HTR-8/SVneo (cell line): ENCODE measurements at regions not wholly inside any gene's neighbourhood (a gene's known extent, or its start where the extent isn't known, plus 50 kb on each side); places are given as distances from the start of the nearest gene placed in this dataset.
"Not testable (repeated sequence)": the region's sequence is repeated elsewhere in the genome, so short reads cannot be mapped to it uniquely, and the experiment has no call there.

ENCODE experiments used
- DNase-seq: peaks from one replicate; pipeline ENCODE4 v3.0.0; 2011; ENCODE audit warnings: low spot score, mixed read lengths; ENCODE audit not compliant: insufficient read length
- FAIRE-seq: peaks from 2 replicates; lab custom pipeline; 2011; peaks lifted over from hg19 to GRCh38; lab: Jason Lieb, UNC

GRCh38 chrX:1140236-1140681 lies 72.2 kb downstream of the CRLF2 start:
- no peak for FAIRE-seq
- DNase-seq: no peak

DNA sequence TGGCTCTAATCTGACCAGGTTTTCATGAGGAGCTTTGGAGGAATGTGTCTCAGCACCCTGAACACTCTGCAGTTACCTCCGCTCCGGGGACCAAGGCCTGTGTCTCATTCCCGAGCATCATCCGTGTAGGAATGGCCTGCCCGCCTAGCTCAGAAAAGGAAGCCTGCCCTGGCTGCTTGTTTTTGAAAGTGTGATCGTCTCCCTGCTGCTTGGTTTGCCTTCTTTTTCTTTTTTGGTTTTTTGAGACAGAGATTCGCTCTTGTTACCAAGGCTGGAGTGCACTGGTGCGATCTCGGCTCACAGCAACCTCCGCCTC lies 73.3 kb downstream of the CRLF2 start:
- DNase-seq (no peak), FAIRE-seq (no peak)

GRCh38 chrX:1138476-1139184 lies 73.8 kb downstream of the CRLF2 start:
- no peak for FAIRE-seq

DNA sequence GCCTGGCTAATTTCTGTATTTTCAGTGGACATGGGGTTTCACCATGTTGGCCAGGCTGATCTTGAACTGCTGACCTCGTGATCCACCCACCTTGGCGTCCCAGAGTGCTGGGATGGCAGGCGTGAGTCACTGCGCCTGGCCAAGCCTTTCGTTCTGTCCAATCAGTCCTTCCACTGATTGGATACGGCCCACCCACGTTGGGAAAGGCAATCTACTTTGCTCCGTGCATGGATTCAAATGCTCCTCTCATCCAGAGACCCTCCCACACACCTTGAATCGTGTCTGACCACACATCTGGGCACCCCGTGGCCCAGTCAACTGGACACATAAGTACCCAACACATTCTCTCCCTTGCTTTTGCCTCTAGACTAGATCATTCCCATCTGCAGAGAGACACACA lies 74.9 kb downstream of the CRLF2 start:
- DNase-seq (no peak), FAIRE-seq (no peak)

More at GRCh38 chrX:1138476-1139184, 73.8 kb downstream of the CRLF2 start:
- no peak for DNase-seq

DNA sequence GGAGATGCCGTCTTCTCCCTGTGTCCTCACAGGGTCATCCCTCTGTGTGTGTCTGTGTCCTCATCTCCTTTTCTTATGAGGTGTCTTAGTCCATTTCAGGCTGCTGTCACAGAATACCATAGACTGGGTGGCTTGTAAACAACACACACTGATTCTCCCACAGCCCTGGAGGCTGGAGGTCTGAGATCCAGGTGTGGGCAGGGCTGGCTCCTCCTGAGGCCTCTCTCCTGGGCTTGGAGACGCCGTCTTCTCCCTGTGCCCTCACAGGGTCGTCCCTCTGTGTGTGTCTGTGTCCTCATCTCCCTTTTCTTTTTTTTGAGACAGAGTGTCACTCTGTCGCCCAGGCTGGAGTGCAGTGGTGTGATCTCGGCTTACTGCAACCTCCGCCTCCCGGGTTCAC lies 75.9 kb downstream of the CRLF2 start:
- not testable (repeated sequence) for DNase-seq, FAIRE-seq

DNA sequence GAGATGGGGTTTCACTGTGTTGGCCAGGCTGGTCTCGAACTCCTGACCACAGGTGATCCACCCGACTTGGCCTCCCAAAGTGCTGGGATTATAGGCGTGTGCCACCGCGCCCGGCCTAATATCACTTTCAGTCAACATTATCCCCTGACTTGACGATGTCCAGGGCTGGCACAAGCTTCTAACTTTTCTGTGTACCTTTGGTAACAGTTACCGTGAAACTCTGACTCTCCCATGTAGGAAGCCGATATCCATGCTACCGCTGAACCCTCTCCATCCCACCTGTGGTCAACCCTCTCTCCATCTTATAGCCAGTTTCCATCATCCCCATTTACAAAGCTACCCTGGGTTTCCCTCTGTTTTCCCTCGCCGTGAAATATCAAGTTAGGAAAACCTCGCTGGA lies 77.5 kb downstream of the CRLF2 start:
- FAIRE-seq (no peak), DNase-seq (no peak)

DNA sequence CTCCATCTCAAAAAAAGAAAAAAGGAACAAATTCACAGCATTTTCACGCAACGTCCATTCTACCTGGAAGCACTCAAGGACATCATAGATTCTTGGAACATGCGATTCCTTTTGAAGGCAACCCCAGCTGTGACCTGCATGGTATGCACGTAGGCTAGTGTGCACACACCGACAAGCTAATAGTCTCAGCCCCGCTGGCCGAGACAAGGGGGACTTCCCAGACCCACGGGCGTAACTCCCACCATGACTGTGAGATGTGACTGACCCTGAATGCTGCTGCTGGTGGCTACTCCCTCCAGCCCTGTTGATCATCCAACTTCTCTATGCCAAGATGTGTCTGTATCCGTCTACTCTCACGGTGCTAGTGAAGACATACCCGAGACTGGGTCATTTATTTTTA lies 78.3 kb downstream of the CRLF2 start:
- FAIRE-seq: no peak

GRCh38 chrX:1126738-1127137 lies 85.7 kb downstream of the CRLF2 start:
- FAIRE-seq (no peak), DNase-seq (no peak)

More for the DNA sequence above, 78.3 kb downstream of the CRLF2 start:
- no peak for DNase-seq

DNA sequence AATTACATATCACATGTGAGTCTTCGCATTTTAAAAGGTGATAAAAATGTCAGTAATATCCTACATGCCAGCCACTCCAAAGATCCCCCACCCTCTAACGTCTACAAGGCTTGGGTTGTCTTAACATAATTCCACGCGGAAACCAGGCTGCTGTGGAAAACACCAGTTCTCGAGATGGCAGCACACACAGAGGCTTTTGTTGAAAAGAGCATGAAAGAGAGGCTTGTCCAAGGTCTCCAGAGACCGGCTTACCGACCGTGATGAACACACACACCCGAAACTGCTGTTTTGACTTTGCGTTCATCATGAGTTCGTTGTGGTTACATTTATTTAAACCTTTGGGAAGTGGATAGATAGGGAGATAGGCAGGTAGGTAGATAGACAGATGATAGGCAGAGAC lies 87.9 kb downstream of the CRLF2 start:
- FAIRE-seq (no peak), DNase-seq (no peak)

DNA sequence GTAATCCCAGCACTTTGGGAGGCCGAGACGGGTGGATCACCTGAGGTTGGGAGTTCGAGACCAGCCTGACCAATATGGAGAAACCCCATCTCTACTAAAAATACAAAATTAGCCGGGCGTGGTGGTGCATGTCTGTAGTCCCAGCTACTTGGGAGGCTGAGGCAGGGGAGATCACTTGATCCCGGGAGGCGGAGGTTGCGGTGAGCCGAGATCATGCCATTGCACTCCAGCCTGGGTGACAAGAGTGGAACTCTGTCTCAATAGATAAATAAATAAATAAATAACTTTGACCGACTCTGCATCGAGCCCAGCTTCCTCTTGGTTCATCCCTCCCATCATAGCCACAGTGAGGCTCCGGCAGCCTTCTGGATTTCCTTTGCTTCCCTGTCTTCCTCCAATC lies 89.6 kb downstream of the CRLF2 start:
- not testable (repeated sequence) for DNase-seq, FAIRE-seq

DNA sequence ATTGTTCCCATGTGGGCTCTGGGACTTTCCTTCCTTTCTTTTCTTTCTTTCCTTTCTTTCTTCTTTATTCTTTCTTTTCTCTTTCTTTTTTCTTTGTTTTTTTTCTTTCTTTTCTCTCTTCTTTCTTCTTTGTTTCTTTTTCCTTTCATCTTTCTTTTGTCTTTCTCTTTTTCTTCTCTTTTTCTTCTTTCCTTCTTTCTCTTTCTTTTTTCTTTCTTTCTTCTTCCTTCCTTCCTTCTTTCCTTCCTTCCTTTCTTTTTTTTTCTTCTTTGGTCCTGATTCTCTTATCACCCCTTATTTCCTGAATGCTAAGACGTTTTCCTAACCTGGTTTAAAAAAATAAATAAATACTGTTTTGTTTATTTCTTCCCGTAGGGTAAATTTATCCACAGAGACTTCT lies 93.2 kb downstream of the CRLF2 start:
- no peak for DNase-seq
- FAIRE-seq: no peak

GRCh38 chrX:1118572-1119199 lies 93.8 kb downstream of the CRLF2 start:
- FAIRE-seq (no peak), DNase-seq (no peak)

- not testable (repeated sequence) for FAIRE-seq, DNase-seq
Observed at GRCh38 chrX:1115411-1115810, 97.0 kb downstream of the CRLF2 start.

DNA sequence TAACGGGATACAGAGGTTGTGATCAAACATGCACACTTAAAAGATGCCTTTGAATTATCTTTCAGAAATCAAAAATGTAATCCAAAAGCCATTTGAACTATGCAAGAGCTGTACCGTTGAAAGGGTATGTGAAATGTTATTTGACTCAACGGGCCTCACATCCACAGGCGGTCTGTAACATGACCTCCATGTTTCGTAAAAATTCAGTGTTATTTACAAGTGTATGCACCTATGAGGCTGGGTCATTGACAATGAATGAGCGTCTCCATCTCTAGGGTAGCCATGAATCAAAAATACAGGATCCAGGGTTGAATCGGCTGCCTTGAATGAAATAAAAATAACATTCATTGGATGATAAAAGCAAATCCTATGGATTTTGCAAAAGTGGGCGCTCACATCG lies 100.1 kb downstream of the CRLF2 start:
- no peak for DNase-seq
- FAIRE-seq: no peak

DNA sequence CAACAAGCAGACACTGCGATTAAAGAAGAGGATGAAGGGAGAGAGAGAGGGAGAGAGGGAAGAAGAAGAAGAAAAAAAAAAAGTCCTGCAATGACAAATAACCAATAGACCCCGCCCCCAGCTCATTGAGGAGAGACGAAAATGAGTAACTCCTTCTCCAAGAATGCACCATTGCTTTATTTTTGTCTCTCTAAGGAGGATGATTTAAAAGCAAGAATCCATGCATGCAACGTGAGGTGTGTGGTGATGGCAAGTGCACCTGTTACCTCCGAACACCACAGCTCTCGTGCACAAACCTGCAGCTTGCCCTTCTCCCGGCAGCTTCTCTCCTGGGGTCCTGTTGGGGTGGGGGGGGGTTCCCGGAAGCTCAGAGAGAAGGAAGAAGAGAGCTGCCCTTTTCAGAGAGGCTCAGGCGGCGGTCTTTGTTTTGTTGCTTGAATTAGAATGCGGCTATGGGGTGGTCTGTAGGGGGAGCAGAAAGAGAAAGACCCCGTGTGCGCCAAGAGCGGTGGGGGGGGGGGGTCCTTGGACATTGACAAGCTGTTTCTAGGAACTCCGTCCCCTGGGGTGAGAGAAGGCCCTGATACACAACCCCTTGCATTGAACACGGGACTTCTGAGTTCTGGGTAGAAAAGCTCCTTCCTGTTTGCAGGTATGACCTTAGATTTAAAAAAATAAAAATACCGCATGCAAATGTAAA lies 100.7 kb downstream of the CRLF2 start:
- no peak for FAIRE-seq

GRCh38 chrX:1109580-1110119 lies 102.8 kb downstream of the CRLF2 start:
- no peak for FAIRE-seq

More for the DNA sequence above, 100.7 kb downstream of the CRLF2 start:
- DNase-seq: no peak

GRCh38 chrX:1108501-1109445 lies 103.7 kb downstream of the CRLF2 start:
- DNase-seq (no peak), FAIRE-seq (no peak)

More at GRCh38 chrX:1109580-1110119, 102.8 kb downstream of the CRLF2 start:
- DNase-seq: no peak

- FAIRE-seq (no peak), DNase-seq (no peak)
Observed at GRCh38 chrX:1106478-1107210, 105.8 kb downstream of the CRLF2 start.
